Activated B cell treated with CpG ODN at 0.5 μM for 24 hours (primary cell): ENCODE measurements at regions not wholly inside any gene's neighbourhood (a gene's known extent, or its start where the extent isn't known, plus 50 kb on each side); places are given as distances from the start of the nearest gene placed in this dataset.

Experiments used
- ATAC-seq: fragments of 200-7000 bp; cut with Tn5 transposase; one replicate; pipeline ENCODE4 v1.10.0; 2021; ENCODE audit warnings: low read depth, mild to moderate bottlenecking, moderate library complexity
- CTCF ChIA-PET: fragments of 350-600 bp; sonication (Branson Sonifier 250); formaldehyde crosslinking; loops from one replicate; lab custom pipeline; 2021; ENCODE audit warnings: antibody characterized with exemption; lab: Charles Lee
- POLR2A ChIA-PET: fragments of 350-600 bp; sonication (Branson Sonifier 250); formaldehyde crosslinking; loops from one replicate; lab custom pipeline; 2021; ENCODE audit warnings: antibody characterized with exemption; lab: Charles Lee
- DNase-seq: peaks from one replicate; pipeline ENCODE4 v3.0.0; 2022
- H3K27ac Mint-ChIP-seq: one replicate; pipeline ENCODE4 v1.8.0; 2020; ENCODE audit warnings: mixed read lengths
- H3K27me3 Mint-ChIP-seq: one replicate; pipeline ENCODE4 v1.8.0; 2021; ENCODE audit warnings: mixed read lengths
- H3K36me3 Mint-ChIP-seq: one replicate; pipeline ENCODE4 v1.8.0; 2021; ENCODE audit warnings: low read depth, mixed read lengths
- H3K4me1 Mint-ChIP-seq: one replicate; pipeline ENCODE4 v1.8.0; 2021; ENCODE audit warnings: mixed read lengths
- H3K4me3 Mint-ChIP-seq: one replicate; pipeline ENCODE4 v1.8.0; 2020; ENCODE audit warnings: mild to moderate bottlenecking, mixed read lengths
- H3K9me3 Mint-ChIP-seq: one replicate; pipeline ENCODE4 v1.8.0; 2020; ENCODE audit warnings: mixed read lengths
- CTCF ChIP-seq: fragments of 200-600 bp; IDR thresholded peaks from one replicate; pipeline ENCODE4 v1.8.0; 2022; ENCODE audit warnings: antibody characterized with exemption, mild to moderate bottlenecking
- intact Hi-C: fragments of 100-400 bp; cut with micrococcal nuclease; formaldehyde crosslinking; loops from one replicate; pipeline ENCODE4 v1.15.1; 2024

GRCh38 chr1:88098881-88099280, 585.2 kb upstream of the PKN2 start:
- DNase-seq (no peak), ATAC-seq (no peak)
- no peak overlapping the region for H3K4me3 Mint-ChIP-seq
- POLR2A ChIA-PET = no interaction called here
- H3K36me3 Mint-ChIP-seq = no peaks in the 10 kb centered on the region
- TF ChIP-seq CTCF = no peak
- peaks cover 12% of the 10 kb centered on the region for H3K27me3 Mint-ChIP-seq
- H3K27ac Mint-ChIP-seq = no peak overlapping the region
- CTCF ChIA-PET = no interaction called here
- intact Hi-C loops = no loop called here
- no peaks in the 10 kb centered on the region for H3K4me1 Mint-ChIP-seq
- no peaks in the 10 kb centered on the region for H3K9me3 Mint-ChIP-seq

DNA sequence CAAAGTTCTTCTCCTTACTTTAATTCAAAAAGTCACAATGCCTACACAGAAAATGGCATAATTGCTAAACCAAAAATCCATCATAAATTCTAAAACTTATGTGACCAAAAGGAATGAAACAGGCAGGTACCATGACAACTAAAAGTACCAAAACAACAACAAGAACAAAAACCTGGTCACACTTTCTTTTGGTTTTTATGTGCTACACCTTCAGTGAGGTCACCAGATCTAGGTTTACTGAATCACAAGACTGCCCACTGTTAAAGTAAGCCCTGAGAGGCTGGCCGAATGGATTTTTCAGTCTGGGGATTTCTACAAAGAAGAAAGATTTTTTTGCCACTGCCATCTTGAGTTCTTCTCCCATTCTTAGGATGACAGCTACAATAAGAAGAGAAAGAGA, 583.0 kb upstream of the PKN2 start:
- DNase-seq = no peak
- no peaks in the 10 kb centered on the region for H3K4me1 Mint-ChIP-seq
- H3K27ac Mint-ChIP-seq = no peak overlapping the region
- no peaks in the 10 kb centered on the region for H3K9me3 Mint-ChIP-seq
- no peak for ATAC-seq
- peaks cover 8% of the 10 kb centered on the region for H3K27me3 Mint-ChIP-seq
- CTCF ChIA-PET = no interaction called here
- TF ChIP-seq CTCF = no peak
- POLR2A ChIA-PET = no interaction called here
- no peak overlapping the region for H3K4me3 Mint-ChIP-seq
- intact Hi-C loops = no loop called here
- no peaks in the 10 kb centered on the region for H3K36me3 Mint-ChIP-seq

- H3K4me3 Mint-ChIP-seq = no peak overlapping the region
- no peak overlapping the region for H3K27ac Mint-ChIP-seq
- intact Hi-C loops = no loop called here
- H3K36me3 Mint-ChIP-seq = no peaks in the 10 kb centered on the region
- no peak for TF ChIP-seq CTCF
- H3K27me3 Mint-ChIP-seq = peaks cover 2% of the 10 kb centered on the region
- ChIA-PET POLR2A (no interaction called here), CTCF (no interaction called here)
- H3K9me3 Mint-ChIP-seq = no peaks in the 10 kb centered on the region
- H3K4me1 Mint-ChIP-seq = no peaks in the 10 kb centered on the region
- ATAC-seq (no peak), DNase-seq (no peak)
Observed at GRCh38 chr1:88104236-88104635, 579.8 kb upstream of the PKN2 start.

GRCh38 chr1:88104886-88105285, 579.2 kb upstream of the PKN2 start:
- Mint-ChIP-seq H3K4me3 (no peak overlapping the region), H3K27ac (no peak overlapping the region), H3K27me3 (peaks cover 2% of the 10 kb centered on the region), H3K36me3 (no peaks in the 10 kb centered on the region), H3K9me3 (no peaks in the 10 kb centered on the region), H3K4me1 (no peaks in the 10 kb centered on the region)
- CTCF ChIA-PET = no interaction called here
- intact Hi-C loops = no loop called here
- ATAC-seq = no peak
- no peak for TF ChIP-seq CTCF
- POLR2A ChIA-PET = no interaction called here
- no peak for DNase-seq

- intact Hi-C loops = no loop called here
- ChIA-PET POLR2A (no interaction called here), CTCF (no interaction called here)
- Mint-ChIP-seq H3K27ac (no peak overlapping the region), H3K4me1 (no peaks in the 10 kb centered on the region), H3K36me3 (no peaks in the 10 kb centered on the region), H3K4me3 (no peak overlapping the region), H3K27me3 (peaks cover 9% of the 10 kb centered on the region), H3K9me3 (no peaks in the 10 kb centered on the region)
- DNase-seq = no peak
- TF ChIP-seq CTCF = no peak
- ATAC-seq = no peak
Observed at GRCh38 chr1:88111816-88112215, 572.3 kb upstream of the PKN2 start.
